GM19455 (cell line): ENCODE measurements at regions not wholly inside any gene's neighbourhood (a gene's known extent, or its start where the extent isn't known, plus 50 kb on each side); places are given as distances from the start of the nearest gene placed in this dataset.

ENCODE experiments used
- ATAC-seq: cut with Tn5 transposase; IDR thresholded peaks from one replicate; pipeline ENCODE4 v1.9.1; 2021; ENCODE audit not compliant: unreplicated experiment

- ATAC-seq, result no peak
These were observed 367.1 kb downstream of the SOX9 start for GRCh38 chr17:72487731-72488494.

GRCh38 chr17:72488555-72489271 is 367.9 kb downstream of the SOX9 start:
- no peak for ATAC-seq

- ATAC-seq, result no peak
These were observed 368.4 kb downstream of the SOX9 start for GRCh38 chr17:72489272-72489641.

GRCh38 chr17:72491102-72491501 is 370.3 kb downstream of the SOX9 start:
- ATAC-seq, result no peak

GRCh38 chr17:72492494-72492893 is 371.7 kb downstream of the SOX9 start:
- ATAC-seq, result no peak

GRCh38 chr17:72492941-72493340 is 372.1 kb downstream of the SOX9 start:
- no peak for ATAC-seq

- ATAC-seq, result no peak
These were observed 373.7 kb downstream of the SOX9 start for GRCh38 chr17:72494566-72494965.

GRCh38 chr17:72496461-72496860 is 375.6 kb downstream of the SOX9 start:
- ATAC-seq, result no peak

- ATAC-seq, result no peak
These were observed 377.1 kb downstream of the SOX9 start for GRCh38 chr17:72497915-72498314.

GRCh38 chr17:72498364-72499210 is 377.8 kb downstream of the SOX9 start:
- ATAC-seq, result no peak

GRCh38 chr17:72501404-72502370 is 380.9 kb downstream of the SOX9 start:
- no peak for ATAC-seq

GRCh38 chr17:72502371-72503341 is 381.8 kb downstream of the SOX9 start:
- no peak for ATAC-seq

- no peak for ATAC-seq
These were observed 382.7 kb downstream of the SOX9 start for GRCh38 chr17:72503556-72503955.

GRCh38 chr17:72504783-72505182 is 384.0 kb downstream of the SOX9 start:
- ATAC-seq, result no peak

GRCh38 chr17:72506773-72507172 is 386.0 kb downstream of the SOX9 start:
- no peak for ATAC-seq

- no peak for ATAC-seq
These were observed 386.6 kb downstream of the SOX9 start for GRCh38 chr17:72507370-72507769.

- no peak for ATAC-seq
These were observed 389.7 kb downstream of the SOX9 start for GRCh38 chr17:72510351-72511016.

GRCh38 chr17:72511242-72511641 is 390.4 kb downstream of the SOX9 start:
- no peak for ATAC-seq

GRCh38 chr17:72511874-72512273 is 391.1 kb downstream of the SOX9 start:
- ATAC-seq, result no peak
